ENCODE measurements at regions not wholly inside any gene's neighbourhood (a gene's known extent, or its start where the extent isn't known, plus 50 kb on each side); places are given as distances from the start of the nearest gene placed in this dataset.

- Histone ChIP-seq H3K27me3 (ENCODE audit: insufficient read depth, low read length) (no peaks in the 10 kb centered on the region), H3K4me2 (ENCODE audit: low read length) (no peak overlapping the region), H2AFZ (ENCODE audit: low read length) (no peak overlapping the region)
Measured at GRCh38 chr1:199734186-199734585, 293.3 kb upstream of the NR5A2 start.

GRCh38 chr1:199735660-199736059 lies 291.9 kb upstream of the NR5A2 start:
- H4K20me1 ChIP-seq (ENCODE audit: insufficient read depth, low read length), result no peaks in the 10 kb centered on the region
- no peak overlapping the region for H3K9ac ChIP-seq (ENCODE audit: low read length)
- H3K79me2 ChIP-seq (ENCODE audit: insufficient read depth, low read length), result no peaks in the 10 kb centered on the region
- no peak for TF ChIP-seq CTCF (IDR thresholded peaks at IDR 0.05; ENCODE audit: low read length)
- no peak for TF ChIP-seq EZH2 (IDR thresholded peaks at IDR 0.05; ENCODE audit: borderline replicate concordance, low read length)
- H3K27ac ChIP-seq (ENCODE audit: low read depth, low read length, poor library complexity, severe bottlenecking), result no peak overlapping the region
- H3K36me3 ChIP-seq (ENCODE audit: insufficient read depth, low read length), result no peaks in the 10 kb centered on the region
- no peaks in the 10 kb centered on the region for H3K9me2 ChIP-seq (ENCODE audit: low read depth, low read length)
- no peak overlapping the region for H2AFZ ChIP-seq (ENCODE audit: low read length)
- H3K4me3 ChIP-seq (ENCODE audit: low read depth, low read length, poor library complexity, severe bottlenecking), result no peak overlapping the region
- no peaks in the 10 kb centered on the region for H3F3A ChIP-seq (ENCODE audit: insufficient read depth, low read length)
- no peaks in the 10 kb centered on the region for H3K9me3 ChIP-seq (ENCODE audit: low read length)
- H3K4me2 ChIP-seq (ENCODE audit: low read length), result no peak overlapping the region
- no peaks in the 10 kb centered on the region for H3K4me1 ChIP-seq (ENCODE audit: insufficient read depth, low read length, severe bottlenecking)
- H3K27me3 ChIP-seq (ENCODE audit: insufficient read depth, low read length), result no peaks in the 10 kb centered on the region

More at GRCh38 chr1:199734186-199734585, 293.3 kb upstream of the NR5A2 start:
- no peak overlapping the region for H3K9ac ChIP-seq (ENCODE audit: low read length)
- H3K36me3 ChIP-seq (ENCODE audit: insufficient read depth, low read length), result no peaks in the 10 kb centered on the region
- H3K4me1 ChIP-seq (ENCODE audit: insufficient read depth, low read length, severe bottlenecking), result no peaks in the 10 kb centered on the region
- H3K79me2 ChIP-seq (ENCODE audit: insufficient read depth, low read length), result no peaks in the 10 kb centered on the region
- H4K20me1 ChIP-seq (ENCODE audit: insufficient read depth, low read length), result no peaks in the 10 kb centered on the region
- no peak overlapping the region for H3K4me3 ChIP-seq (ENCODE audit: low read depth, low read length, poor library complexity, severe bottlenecking)
- H3F3A ChIP-seq (ENCODE audit: insufficient read depth, low read length), result no peaks in the 10 kb centered on the region
- H3K27ac ChIP-seq (ENCODE audit: low read depth, low read length, poor library complexity, severe bottlenecking), result no peak overlapping the region
- no peak for TF ChIP-seq EZH2 (IDR thresholded peaks at IDR 0.05; ENCODE audit: borderline replicate concordance, low read length)
- no peak for TF ChIP-seq CTCF (IDR thresholded peaks at IDR 0.05; ENCODE audit: low read length)
- H3K9me3 ChIP-seq (ENCODE audit: low read length), result no peaks in the 10 kb centered on the region
- H3K9me2 ChIP-seq (ENCODE audit: low read depth, low read length), result no peaks in the 10 kb centered on the region

GRCh38 chr1:199736646-199737045 lies 290.9 kb upstream of the NR5A2 start:
- Histone ChIP-seq H3K9me2 (ENCODE audit: low read depth, low read length) (no peaks in the 10 kb centered on the region), H3K27ac (ENCODE audit: low read depth, low read length, poor library complexity, severe bottlenecking) (no peak overlapping the region), H4K20me1 (ENCODE audit: insufficient read depth, low read length) (no peaks in the 10 kb centered on the region), H3K9me3 (ENCODE audit: low read length) (no peaks in the 10 kb centered on the region), H2AFZ (ENCODE audit: low read length) (no peak overlapping the region), H3K4me3 (ENCODE audit: low read depth, low read length, poor library complexity, severe bottlenecking) (no peak overlapping the region), H3K4me1 (ENCODE audit: insufficient read depth, low read length, severe bottlenecking) (no peaks in the 10 kb centered on the region), H3K36me3 (ENCODE audit: insufficient read depth, low read length) (no peaks in the 10 kb centered on the region), H3K79me2 (ENCODE audit: insufficient read depth, low read length) (no peaks in the 10 kb centered on the region), H3K27me3 (ENCODE audit: insufficient read depth, low read length) (no peaks in the 10 kb centered on the region), H3F3A (ENCODE audit: insufficient read depth, low read length) (no peaks in the 10 kb centered on the region), H3K4me2 (ENCODE audit: low read length) (no peak overlapping the region), H3K9ac (ENCODE audit: low read length) (no peak overlapping the region)
- TF ChIP-seq EZH2 (IDR thresholded peaks at IDR 0.05; ENCODE audit: borderline replicate concordance, low read length) (no peak), CTCF (IDR thresholded peaks at IDR 0.05; ENCODE audit: low read length) (no peak)

Data from OCI-LY1 (cell line).